ENCODE measurements at regions not wholly inside any gene's neighbourhood (a gene's known extent, or its start where the extent isn't known, plus 50 kb on each side); places are given as distances from the start of the nearest gene placed in this dataset.

GRCh38 chr3:18771931-18772330, 346.8 kb upstream of the SATB1 start:
- no peak for DNase-seq

- DNase-seq: no peak
Measured at GRCh38 chr3:18770800-18771199, 345.7 kb upstream of the SATB1 start.

DNA sequence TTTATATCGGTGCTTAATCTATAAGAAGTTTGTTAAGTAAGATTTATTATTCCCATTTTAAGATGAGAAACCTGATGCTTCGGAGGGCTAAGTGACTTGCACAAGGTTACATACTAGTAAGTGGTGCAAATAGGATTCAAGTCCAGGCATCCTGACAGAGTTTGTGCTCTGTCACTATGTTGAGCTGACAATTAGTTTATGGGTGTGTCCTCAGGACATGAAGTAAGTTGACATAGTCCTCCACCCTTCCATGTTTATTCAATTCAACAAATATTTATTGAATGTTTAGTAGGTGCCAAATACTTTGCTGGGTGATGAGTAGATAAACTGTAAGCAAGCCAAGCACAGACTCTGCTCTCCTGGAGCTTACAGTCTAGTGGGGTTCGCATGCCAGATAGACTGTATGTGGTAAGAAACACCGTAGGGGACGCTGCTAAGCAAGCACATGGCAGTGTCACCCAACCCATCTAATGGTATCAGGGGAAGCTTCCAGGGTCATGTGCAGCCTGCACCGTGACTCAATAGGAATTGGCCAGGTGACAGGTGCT, 342.7 kb upstream of the SATB1 start:
- DNase-seq: no peak

DNA sequence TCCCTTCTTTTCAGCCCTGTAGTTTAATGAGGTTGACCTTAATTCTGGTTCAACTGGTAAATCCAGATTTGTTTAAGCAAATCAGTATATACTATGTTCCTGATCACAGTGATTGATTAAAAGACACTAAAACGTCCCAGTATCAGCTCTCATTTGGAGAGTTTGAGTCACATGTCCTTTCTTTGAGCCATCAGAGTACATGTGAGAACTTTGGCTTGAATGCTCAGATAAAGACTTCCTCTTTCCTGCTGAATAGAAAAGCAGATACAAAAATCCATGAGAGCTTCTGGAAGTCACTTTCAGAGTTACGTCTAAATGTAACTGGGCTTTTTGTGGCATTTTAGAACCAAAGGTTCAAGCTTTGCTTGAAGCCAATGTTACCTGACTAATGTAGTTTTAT, 341.8 kb upstream of the SATB1 start:
- DNase-seq: no peak

DNA sequence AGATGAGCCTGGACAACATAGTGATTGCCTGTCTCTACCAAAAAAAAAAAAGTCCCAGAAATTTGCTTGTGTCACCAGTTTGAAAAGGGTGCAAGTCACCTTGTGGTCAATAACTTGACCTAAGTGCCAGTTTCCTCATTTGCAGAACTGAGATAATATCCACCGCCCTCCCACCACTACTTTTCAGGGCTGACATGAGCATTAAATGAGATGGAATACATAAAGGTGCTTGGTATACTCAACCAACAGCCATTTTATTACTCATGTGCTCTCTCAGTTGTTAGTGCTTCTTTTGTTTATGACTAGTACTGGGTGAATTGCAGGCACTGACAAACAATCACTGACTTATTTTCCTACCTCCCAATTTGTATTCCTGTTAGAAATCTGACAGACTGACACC, 340.5 kb upstream of the SATB1 start:
- DNase-seq: no peak

GRCh38 chr3:18765161-18765560, 340.0 kb upstream of the SATB1 start:
- no peak for DNase-seq

DNA sequence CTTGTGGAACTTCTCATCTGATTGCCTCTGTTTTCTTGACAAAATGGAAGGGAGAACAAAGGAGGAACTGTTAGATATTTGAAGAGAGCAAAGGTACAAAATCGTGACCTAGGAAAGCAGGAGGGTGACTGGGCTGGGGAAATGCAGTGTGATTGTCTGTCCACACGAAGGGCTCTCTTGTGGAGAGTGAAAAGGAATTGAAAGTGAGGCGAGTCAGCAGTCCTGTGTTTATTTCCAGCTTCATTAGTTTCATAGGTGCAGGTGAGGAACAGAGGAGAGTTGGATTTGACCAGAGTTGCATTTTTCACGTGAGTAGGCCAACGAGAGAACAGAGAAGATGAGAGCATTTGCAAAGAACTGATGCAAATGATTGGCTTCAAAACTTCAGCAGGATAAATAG, 336.4 kb upstream of the SATB1 start:
- DNase-seq: no peak

DNA sequence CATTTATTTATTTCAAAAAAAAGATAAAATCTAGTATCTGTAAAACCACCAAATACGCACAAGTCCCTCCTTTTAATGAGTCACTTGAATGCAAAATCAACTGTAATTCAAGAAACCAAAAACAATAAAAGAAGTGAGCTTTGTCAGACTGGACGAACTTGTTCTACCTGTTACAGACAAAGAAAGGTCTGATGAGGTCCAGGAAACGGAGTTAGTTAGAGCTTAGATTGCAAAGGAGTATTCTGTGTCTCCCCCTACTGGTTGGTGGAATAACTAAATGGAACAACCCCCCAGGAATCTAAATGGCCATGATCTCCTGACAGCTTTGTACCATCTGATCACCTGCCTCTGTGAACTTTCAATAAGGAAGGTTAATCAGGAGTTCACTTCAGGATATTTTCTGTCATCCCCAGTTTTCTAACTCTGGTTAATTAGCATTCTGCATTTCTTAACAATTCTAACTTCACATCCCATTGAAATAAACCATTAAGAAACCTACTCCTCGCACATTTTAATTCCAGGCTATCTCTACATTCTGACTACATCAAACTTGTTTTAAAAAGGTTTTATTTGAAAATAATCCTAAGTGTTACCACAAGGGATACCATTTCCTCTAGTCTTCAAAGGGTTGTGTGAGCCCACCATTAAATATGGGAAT, 333.0 kb upstream of the SATB1 start:
- DNase-seq: peak; percentile 30 to 58

- no peak for DNase-seq
Measured at GRCh38 chr3:18757476-18757875, 332.3 kb upstream of the SATB1 start.

DNA sequence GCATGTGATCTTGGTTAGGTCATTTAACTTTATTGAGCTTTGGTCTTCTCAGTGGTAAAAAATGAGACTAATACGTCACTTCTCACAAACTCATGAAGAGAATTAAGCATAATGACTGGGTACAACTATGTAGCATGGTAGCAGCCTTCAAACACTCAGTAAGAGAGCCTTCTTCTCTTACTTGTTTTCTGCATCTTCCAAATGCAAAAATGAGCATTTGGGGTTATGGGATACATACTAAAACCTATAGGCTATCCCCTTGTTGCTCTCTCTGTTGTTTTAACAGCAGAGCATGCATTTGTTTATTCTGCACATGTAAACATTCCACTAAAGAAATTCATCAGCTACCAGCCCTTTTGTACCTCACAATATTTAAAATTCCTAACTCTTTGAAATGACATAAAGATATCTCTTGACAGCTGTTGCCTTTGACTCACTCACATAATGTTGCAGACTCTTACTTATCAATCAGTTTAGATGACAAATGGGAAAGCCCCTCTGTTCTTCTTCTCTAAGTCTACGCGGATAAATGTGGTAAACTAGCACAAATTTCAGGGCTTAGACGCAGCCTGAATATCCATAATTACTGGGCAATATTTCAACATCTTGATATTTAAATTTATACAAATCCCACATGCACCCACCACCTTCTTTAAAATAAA, 327.3 kb upstream of the SATB1 start:
- DNase-seq: no peak

DNA sequence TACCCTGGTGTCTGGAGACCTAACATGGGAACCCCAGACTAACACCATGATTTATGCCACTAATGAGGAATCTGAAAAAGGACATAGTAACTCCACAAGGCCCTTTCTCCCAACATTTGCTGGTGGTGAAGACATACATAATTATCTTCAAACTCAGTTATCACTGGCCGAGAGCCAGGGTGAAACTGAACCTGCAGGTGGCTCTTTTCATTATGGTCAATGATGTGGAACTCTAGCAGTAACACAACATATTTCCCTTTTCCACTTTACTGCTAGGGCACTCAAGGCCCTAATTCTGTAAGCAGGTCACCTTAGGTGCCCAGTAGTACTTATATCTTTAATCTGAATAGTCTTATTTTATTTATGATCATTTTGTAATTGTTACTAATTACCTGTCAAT, 326.4 kb upstream of the SATB1 start:
- DNase-seq: no peak

GRCh38 chr3:18747383-18747782, 322.2 kb upstream of the SATB1 start:
- no peak for DNase-seq

DNA sequence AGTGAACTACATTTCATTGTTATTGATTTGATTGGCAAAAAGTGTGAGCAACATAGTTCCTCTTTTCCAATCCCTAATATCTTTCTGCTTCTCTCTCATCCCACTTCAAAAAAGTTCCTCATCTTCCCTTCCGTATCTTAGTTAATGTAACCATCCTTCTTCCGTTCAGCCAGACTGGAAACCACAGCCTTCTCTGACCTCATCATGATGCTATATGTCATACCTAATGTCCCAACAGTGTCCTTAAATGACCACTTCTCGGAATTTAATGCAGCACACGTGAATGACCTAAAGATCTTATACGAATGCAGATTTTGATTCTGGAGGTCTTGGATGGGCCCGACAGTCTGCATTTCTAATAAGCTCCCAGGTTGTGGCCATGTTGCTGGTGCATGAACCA, 320.3 kb upstream of the SATB1 start:
- DNase-seq: no peak

DNA sequence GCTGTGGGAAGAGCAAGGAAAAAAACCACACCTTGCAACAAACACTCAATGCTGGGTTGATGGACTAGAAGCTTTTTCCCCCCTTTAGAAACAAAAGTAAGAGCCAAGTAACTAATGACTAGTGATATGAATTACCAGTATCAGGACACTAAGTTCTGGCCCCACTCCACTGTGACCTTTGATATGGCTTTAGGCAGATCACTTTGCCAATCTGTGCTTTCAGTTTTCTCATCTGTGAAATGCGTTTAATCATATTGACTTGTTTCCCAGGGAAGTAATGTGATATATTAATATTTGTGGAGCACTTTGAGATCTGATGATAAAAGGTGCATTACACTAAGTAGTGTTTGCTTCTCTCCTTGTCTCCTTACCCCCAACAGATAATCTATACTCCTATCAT, 319.3 kb upstream of the SATB1 start:
- no peak for DNase-seq

DNA sequence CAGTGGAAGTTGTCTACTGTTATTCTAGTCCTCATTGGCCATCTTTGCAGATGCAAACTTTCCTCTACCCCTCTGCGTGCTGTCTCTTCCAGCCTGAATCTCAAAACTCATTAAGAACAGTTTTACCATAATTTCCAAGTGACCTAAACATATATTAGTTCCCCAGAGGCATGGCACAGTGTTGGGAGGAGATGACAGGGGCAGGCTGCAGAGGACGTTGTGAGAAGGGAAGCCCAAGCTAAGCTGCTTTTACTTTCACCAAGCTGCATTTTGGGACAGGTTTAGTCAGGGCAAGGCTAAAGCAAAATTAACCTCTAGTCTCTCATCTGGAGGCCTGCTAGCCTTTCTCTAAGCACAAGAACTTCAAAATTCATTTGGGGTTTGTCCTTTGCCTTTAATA, 318.6 kb upstream of the SATB1 start:
- no peak for DNase-seq

DNA sequence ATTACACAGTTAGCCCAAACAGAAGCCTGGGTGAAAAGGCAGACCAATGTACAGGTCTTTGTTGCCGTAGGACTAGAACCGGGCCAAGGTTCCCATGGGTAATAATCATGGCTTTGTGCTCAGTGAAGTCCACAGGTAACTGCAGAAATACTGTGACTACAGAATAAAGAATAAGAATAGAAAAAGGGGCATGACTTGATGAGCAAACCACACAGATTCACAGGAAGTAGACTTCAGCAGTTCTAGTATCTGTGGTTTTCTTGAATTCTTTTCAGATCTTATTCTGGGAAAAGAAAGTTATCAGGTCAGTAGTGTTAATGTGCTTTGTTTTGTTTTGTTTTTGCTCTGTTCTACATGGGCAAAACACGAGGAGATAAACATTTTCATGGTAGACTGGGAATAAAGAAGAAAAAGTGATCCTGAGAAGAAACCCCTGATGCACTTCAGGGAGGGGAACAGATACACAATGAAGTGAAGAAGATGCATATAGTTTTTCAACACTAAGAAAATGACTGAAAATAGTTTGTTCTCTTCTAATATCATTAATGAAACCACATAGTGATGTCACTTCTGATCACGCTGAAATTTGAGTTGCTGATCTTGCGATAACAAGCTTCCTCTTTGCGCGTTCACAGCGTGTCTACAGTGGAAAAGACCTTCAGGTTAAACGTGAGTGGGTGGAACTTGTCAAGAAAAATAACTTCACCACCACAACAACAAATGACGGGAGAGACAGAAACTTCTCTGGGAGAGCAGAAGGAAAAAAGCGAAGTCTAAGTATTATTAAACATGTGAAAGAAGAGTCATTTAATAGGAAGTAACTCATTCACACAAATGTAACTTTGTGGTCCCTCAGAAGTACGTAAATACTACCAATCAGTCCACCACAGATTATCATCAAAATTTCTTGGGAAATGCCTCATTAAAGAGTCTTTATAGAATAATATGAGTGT, 315.8 kb upstream of the SATB1 start:
- DNase-seq: no peak

DNA sequence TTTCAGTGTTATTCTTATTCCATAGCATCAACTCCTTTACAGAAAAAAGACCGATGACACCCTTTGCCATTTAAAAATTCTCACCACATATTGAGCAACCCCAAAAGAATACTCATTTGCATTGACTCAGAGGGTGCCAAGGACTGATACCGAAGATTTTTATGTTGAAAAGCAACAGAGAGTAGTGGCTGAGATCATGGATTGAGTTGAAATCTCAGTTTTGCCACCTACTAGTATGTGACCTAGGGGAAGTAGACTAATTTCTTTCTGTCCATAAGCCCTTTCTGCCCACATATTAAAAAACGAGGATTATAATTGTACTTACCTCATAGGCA, 313.9 kb upstream of the SATB1 start:
- no peak for DNase-seq

GRCh38 chr3:18738393-18739098, 313.4 kb upstream of the SATB1 start:
- no peak for DNase-seq

DNA sequence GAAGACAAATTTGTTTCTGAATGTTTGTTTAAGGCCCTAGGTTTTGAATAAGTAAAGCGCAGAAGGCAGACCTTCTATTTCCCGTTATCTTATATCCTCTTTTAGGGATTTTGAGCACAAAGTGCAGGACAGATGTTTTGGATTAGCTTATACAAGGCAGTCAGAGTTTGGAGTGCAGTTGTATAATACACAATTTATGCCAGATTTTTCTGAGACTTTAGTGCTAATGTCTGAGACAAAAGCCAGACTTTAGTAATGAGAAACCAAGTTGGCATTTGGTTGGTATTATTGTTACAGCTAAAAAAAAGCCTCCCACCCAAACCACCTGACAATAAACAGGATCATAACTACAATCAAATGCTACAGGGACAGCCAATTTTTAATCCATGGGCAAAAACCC, 309.9 kb upstream of the SATB1 start:
- no peak for DNase-seq

GRCh38 chr3:18734309-18734708, 309.2 kb upstream of the SATB1 start:
- no peak for DNase-seq

DNA sequence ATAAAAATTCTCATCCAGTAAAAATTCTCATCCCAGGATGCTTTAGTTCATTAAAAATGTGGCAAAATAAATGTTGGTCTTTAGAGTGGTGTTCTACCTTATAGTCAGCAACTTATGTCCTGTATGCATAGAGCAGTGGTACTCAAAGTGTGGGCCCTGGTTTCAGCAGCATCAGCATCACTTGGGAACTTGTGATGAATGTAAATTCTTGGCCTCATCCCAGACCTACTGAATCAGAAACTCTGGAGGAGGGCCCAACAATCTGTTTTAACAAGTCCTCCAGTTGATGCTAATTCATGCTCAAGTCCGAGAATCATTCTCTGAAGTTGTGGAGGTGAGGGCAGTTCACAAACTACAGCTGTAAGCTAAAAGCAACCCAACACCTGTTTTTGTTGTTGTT, 307.3 kb upstream of the SATB1 start:
- DNase-seq: no peak

GRCh38 chr3:18730491-18730890, 305.4 kb upstream of the SATB1 start:
- no peak for DNase-seq

DNA sequence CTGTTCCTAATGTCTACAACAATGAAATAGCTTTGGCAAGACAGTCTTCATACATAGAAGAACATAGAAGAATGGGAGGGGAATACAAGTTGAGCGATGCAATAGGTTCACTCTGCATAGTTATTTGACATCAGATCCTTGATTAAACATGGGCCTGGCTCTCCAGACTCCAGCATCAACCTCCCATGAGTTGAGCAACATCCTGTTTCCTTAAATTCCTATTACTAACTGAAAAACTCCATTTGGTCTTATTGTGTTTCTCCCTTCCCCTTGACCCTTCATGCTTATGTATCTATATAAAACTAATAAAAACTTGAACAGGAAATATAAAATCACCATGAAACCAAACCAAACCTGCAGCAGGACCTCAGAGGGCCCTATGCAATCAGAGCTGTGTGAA, 304.5 kb upstream of the SATB1 start:
- no peak for DNase-seq

Measured in SW 1271 (cell line).